NCI-H146 treated with DMSO at 0.1 percent for 48 hours (cell line): ENCODE measurements at regions not wholly inside any gene's neighbourhood (a gene's known extent, or its start where the extent isn't known, plus 50 kb on each side); places are given as distances from the start of the nearest gene placed in this dataset.
"Not testable (repeated sequence)": the region's sequence is repeated elsewhere in the genome, so short reads cannot be mapped to it uniquely, and the experiment has no call there.

Experiments
- DNase-seq: peaks from one replicate; lab custom pipeline; 2025; ENCODE audit not compliant: unreplicated experiment; lab: John Stamatoyannopoulos, UW

- no peak for DNase-seq
These were observed 97.3 kb downstream of the CCDC71L start for GRCh38 chr7:106563466-106564150.

- DNase-seq = no peak
These were observed 98.1 kb downstream of the CCDC71L start for GRCh38 chr7:106562711-106563366.

GRCh38 chr7:106561666-106562411 lies 99.1 kb downstream of the CCDC71L start:
- no peak for DNase-seq

GRCh38 chr7:106561151-106561550 lies 99.8 kb downstream of the CCDC71L start:
- DNase-seq = no peak

- no peak for DNase-seq
These were observed 100.5 kb downstream of the CCDC71L start for GRCh38 chr7:106560482-106560881.

GRCh38 chr7:106556244-106556643 lies 104.7 kb downstream of the CCDC71L start:
- DNase-seq = not testable (repeated sequence)

GRCh38 chr7:106554623-106555022 lies 106.3 kb downstream of the CCDC71L start:
- DNase-seq = not testable (repeated sequence)

- no peak for DNase-seq
These were observed 107.5 kb downstream of the CCDC71L start for GRCh38 chr7:106553446-106553836.

GRCh38 chr7:106552645-106553445 lies 108.1 kb downstream of the CCDC71L start:
- DNase-seq = no peak

- no peak for DNase-seq
These were observed 109.0 kb downstream of the CCDC71L start for GRCh38 chr7:106551936-106552335.

GRCh38 chr7:106548491-106548890 lies 112.5 kb downstream of the CCDC71L start:
- no peak for DNase-seq

GRCh38 chr7:106545275-106545674 lies 115.7 kb downstream of the CCDC71L start:
- DNase-seq = peak; percentile 57

GRCh38 chr7:106543221-106543757 lies 117.7 kb downstream of the CCDC71L start:
- no peak for DNase-seq

GRCh38 chr7:106542550-106543220 lies 118.3 kb downstream of the CCDC71L start:
- peak; percentile 88 for DNase-seq

GRCh38 chr7:106538638-106539037 lies 122.3 kb downstream of the CCDC71L start:
- no peak for DNase-seq

GRCh38 chr7:106537119-106537518 lies 123.8 kb downstream of the CCDC71L start:
- no peak for DNase-seq

GRCh38 chr7:106536079-106536478 lies 124.9 kb downstream of the CCDC71L start:
- no peak for DNase-seq

- no peak for DNase-seq
These were observed 125.6 kb downstream of the CCDC71L start for GRCh38 chr7:106535234-106535932.

GRCh38 chr7:106534271-106534846 lies 126.6 kb downstream of the CCDC71L start:
- no peak for DNase-seq
